GM12865 (cell line): ENCODE measurements at regions not wholly inside any gene's neighbourhood (a gene's known extent, or its start where the extent isn't known, plus 50 kb on each side); places are given as distances from the start of the nearest gene placed in this dataset.

Experiments
- DNase-seq: peaks from one replicate; pipeline ENCODE4 v3.0.0; 2010; ENCODE audit warnings: low read depth
- H3K4me3 ChIP-seq: 2 replicates; pipeline ENCODE4 v1.5.1; 2011; ENCODE audit warnings: mild to moderate bottlenecking, low read depth, low read length, control low read depth
- TF ChIP-seq, protein P1 (sequence below): IDR thresholded peaks from 2 replicates; pipeline ENCODE4 v1.5.1; 2011; ENCODE audit warnings: low read length, control low read depth, low read depth, inconsistent platforms; ENCODE audit not compliant: insufficient read depth; ENCODE audit errors: missing control alignments

DNA sequence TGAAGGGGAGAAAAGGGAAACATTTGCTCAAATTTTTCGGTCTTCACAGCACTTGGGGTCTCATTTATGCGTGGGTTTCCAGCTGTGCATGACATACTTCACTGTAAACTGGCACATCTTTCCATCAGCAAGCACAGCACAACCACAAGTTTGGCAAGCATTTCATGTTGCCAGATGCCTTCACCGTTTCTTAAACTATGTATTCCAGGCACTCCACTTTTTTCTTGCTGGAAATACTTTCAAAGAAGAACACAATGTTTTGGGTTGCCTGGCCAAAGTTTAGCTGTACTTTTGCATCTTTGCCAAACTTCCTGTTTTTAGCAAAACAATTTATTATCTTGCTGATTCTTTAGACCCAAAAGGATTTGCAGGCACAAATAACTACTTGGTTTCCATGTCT is 194.6 kb upstream of the MEIS1 start:
- no peak overlapping the region for H3K4me3 ChIP-seq
- TF ChIP-seq, protein P1, sequence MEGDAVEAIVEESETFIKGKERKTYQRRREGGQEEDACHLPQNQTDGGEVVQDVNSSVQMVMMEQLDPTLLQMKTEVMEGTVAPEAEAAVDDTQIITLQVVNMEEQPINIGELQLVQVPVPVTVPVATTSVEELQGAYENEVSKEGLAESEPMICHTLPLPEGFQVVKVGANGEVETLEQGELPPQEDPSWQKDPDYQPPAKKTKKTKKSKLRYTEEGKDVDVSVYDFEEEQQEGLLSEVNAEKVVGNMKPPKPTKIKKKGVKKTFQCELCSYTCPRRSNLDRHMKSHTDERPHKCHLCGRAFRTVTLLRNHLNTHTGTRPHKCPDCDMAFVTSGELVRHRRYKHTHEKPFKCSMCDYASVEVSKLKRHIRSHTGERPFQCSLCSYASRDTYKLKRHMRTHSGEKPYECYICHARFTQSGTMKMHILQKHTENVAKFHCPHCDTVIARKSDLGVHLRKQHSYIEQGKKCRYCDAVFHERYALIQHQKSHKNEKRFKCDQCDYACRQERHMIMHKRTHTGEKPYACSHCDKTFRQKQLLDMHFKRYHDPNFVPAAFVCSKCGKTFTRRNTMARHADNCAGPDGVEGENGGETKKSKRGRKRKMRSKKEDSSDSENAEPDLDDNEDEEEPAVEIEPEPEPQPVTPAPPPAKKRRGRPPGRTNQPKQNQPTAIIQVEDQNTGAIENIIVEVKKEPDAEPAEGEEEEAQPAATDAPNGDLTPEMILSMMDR: no peak
- no peak for DNase-seq

DNA sequence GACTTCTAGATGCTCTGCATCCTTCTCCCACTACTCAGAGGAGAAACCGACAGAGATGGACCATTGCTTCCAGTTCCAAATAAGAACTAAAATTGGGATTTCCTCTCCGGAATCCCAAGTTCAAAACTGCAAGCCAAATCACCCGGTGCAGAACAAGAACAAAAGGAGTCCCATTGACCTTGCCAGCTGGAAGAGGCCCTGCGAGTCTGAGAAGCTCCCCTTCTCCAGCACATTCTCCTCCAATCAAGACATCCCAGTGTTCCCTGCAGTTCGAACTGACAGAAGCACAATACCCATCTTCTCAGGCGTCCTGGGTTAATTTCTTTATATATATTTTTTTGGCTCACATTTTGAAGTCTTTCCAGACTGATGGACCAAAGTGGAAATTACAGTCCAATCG is 195.3 kb upstream of the MEIS1 start:
- TF ChIP-seq, protein P1: no peak
- no peak for DNase-seq
- H3K4me3 ChIP-seq: no peak overlapping the region

DNA sequence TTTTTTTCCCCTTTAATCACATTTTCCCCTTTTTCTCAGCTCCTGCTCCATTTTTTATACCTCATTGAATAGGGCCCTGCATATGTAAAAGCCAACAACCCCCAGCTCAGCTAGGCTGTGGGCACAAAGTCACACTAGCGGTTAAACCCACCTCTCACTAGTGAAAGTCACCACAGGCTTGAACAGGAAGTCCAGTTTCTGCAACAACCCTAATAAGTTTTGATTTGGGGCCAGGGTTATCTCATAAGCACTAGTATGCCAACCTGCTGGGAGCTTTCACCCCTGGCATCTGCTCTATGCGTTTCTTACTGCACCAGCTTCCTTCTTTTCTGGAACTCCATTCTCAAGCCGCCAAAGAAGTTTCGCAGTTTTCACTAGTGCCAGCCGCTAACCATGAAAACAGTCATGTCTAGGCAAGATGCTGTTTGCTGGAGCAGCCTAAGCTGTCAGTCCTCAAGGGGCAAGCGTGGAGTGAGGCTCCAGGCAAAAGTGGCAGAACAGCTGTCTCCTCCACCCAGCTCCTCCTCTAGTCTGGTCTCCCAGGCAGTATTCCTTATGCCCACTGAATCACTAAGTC is 197.0 kb upstream of the MEIS1 start:
- no peak overlapping the region for H3K4me3 ChIP-seq
- TF ChIP-seq, protein P1: no peak
- peak; percentile 21 for DNase-seq

DNA sequence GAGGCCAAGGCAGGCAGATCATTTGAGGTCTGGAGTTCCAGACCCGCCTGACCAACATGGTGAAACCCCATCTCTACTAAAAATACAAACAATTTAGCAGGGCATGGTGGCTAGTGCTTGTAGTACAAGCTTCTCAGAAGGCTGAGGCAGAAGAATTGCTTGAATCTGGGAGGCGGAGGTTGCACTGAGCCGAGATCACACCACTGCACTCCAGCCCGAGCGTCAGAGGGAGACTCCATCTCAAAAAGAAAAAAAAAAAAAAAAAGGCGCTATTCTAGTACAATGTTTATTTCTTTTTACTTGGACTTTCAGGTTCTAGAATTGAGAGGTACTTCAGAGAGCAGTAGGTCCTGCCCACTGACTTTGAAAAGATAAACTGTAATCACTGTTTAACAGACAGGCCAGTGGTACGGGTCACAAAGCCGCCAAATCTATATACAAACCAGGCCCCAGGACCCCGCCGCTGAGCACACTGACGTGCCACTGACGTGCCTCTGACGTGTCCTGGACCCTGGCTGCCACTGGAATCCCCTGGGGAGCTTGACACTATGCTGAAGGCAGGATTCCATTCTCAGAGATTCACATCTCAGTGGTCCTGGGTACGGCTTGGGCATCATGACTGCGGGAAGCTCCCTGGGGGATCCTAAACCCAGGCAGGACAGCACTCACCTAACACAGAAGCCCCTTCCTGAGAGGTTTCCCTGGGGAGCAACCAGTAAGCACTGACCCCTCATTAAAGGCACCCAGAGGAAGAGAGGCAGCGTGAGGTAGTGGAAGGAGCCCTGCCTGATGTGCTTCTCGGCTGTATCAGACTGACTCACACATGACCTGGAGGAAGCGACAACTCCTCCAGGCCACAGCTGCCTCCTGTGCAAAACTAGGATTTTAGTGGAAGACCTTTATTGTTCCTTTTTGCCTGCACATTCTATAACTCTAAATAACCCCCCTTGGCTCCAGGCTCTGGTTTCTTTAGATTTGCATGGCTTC is 197.8 kb upstream of the MEIS1 start:
- no peak for DNase-seq
- TF ChIP-seq, protein P1: no peak
- no peak overlapping the region for H3K4me3 ChIP-seq

DNA sequence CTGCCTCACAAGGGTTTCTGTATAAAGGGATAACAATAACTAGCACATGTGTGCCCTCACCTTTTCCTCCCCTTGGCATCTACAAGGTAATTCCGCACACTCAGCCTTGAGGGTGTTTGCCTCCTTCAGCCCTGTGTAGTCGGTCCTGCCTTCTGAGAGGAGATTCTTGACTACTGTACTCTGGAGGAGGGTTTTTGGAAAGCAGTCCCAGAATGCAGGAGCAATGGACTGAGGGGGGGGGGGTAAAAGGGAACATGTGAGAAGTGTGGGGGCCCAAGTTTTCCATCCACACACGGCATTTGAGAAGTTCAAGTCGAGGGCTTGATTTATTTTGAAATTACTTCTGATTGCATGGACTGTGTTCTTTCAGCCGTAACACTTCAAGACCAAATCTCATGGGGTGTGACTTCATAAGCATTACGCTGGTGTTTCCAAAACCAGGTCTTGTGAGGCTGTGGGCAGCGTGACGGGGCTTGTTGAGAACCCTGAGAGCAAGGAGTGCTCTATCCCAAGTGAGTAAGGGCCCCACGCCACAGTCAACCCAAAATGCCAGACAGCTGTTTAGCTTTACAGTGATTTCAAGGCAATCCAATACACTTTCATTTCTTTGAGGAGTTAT is 198.7 kb upstream of the MEIS1 start:
- DNase-seq: no peak
- TF ChIP-seq, protein P1: no peak
- no peak overlapping the region for H3K4me3 ChIP-seq

DNA sequence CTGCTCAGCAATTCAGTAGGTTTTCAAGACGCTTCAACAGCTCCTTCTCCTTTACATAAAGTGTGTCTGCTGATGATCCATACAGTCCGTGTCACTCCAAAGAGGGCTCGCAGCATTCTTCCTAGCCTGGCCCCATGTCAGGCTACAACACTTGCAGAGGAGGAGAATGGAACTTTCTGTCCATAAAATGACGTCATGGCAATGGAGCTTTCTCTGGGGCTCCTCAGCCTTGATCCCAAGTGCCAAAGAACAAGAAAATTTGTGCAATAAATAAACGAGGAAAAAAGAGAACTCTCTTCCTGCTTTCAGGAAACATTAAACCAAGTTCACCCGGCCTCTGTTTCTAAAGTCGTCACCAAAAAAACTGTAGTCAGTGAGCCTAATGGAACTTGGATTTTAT is 199.5 kb upstream of the MEIS1 start:
- TF ChIP-seq, protein P1: no peak
- DNase-seq: no peak

More for the DNA sequence above, 199.5 kb upstream of the MEIS1 start:
- no peak overlapping the region for H3K4me3 ChIP-seq
